Ectodermal cell (in vitro differentiated cells): ENCODE measurements at regions not wholly inside any gene's neighbourhood (a gene's known extent, or its start where the extent isn't known, plus 50 kb on each side); places are given as distances from the start of the nearest gene placed in this dataset.
"Not testable (repeated sequence)": the region's sequence is repeated elsewhere in the genome, so short reads cannot be mapped to it uniquely, and the experiment has no call there.

Source experiments
- H3K27ac ChIP-seq: 2 replicates; pipeline ENCODE4 v1.7.0; 2013; ENCODE audit warnings: mild to moderate bottlenecking, low read depth, low read length; ENCODE audit not compliant: insufficient read depth, poor library complexity, severe bottlenecking
- H3K27me3 ChIP-seq: 2 replicates; pipeline ENCODE4 v1.7.0; 2013; ENCODE audit warnings: mild to moderate bottlenecking, low read length; ENCODE audit not compliant: insufficient read depth, control insufficient read depth, poor library complexity, severe bottlenecking
- H3K36me3 ChIP-seq: one replicate; pipeline ENCODE4 v1.7.0; 2013; ENCODE audit warnings: low read length; ENCODE audit not compliant: control insufficient read depth, insufficient read depth
- H3K4me1 ChIP-seq: one replicate; pipeline ENCODE4 v1.7.0; 2013; ENCODE audit warnings: low read length; ENCODE audit not compliant: control insufficient read depth, insufficient read depth
- H3K4me3 ChIP-seq: 2 replicates; pipeline ENCODE4 v1.7.0; 2013; ENCODE audit warnings: low read depth, low read length, control low read depth; ENCODE audit not compliant: insufficient read depth
- H3K9me3 ChIP-seq: 2 replicates; pipeline ENCODE4 v1.7.0; 2013; ENCODE audit warnings: mild to moderate bottlenecking, low read length, moderate library complexity; ENCODE audit not compliant: control insufficient read depth
- WGBS, 2 experiments: methylation state at CpG; one replicate each; pipeline ENCODE4 v1.1.7; 2013; ENCODE audit warnings: missing lambda C conversion rate in 2 of 2; 5-methylcytosine and 5-hydroxymethylcytosine counted together

DNA sequence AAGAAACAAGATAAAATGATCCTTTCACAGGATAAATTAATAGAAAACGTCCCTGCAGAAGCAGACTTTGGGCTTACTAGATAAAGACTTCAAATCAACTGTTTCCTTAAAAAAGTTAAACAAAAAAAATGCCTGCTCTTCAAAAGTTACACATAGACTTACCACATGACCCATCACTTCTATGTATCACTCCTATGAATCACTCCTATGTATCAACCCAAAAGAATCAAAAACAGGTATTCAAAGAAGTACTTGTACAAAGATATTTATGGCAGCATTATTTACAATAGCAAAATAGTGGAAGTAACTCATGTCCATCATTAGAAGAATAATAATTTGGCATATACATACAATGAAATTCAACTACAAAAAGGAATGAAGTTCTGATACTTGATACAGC, 56.3 kb upstream of the PRDM9 start:
- no peaks in the 10 kb centered on the region for H3K36me3 ChIP-seq
- 88 to 94% methylated on average over 1 of the region's 1 CpG for WGBS, 2 experiments
- no peaks in the 10 kb centered on the region for H3K4me1 ChIP-seq
- no peak overlapping the region for H3K4me3 ChIP-seq
- H3K27me3 ChIP-seq, result no peaks in the 10 kb centered on the region
- no peaks in the 10 kb centered on the region for H3K9me3 ChIP-seq
- H3K27ac ChIP-seq, result no peak overlapping the region

DNA sequence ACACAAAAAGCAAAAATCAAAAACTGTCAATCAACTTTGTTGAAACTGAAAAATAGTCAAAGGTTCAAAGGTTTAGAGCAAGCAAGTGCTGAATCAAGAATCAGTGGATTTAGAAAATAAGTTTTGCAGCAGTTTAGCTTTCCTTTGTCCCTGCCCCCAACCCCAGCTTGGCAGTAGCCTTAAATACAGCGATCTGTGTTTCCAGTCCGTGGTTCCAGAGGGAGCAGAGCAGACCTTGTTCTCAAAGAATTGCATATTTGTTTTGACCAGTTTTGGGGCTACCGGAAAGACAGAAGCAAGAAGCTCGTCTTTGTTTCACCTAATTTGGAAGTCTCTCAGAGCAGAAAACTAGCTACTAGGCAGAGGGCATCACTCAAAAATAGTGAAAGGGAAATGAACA, 57.2 kb upstream of the PRDM9 start:
- no peaks in the 10 kb centered on the region for H3K27me3 ChIP-seq
- 90% methylated on average over 4 of the region's 4 CpGs for WGBS, 2 experiments
- no peaks in the 10 kb centered on the region for H3K9me3 ChIP-seq
- no peak overlapping the region for H3K4me3 ChIP-seq
- no peak overlapping the region for H3K27ac ChIP-seq
- H3K4me1 ChIP-seq, result no peaks in the 10 kb centered on the region
- H3K36me3 ChIP-seq, result no peaks in the 10 kb centered on the region

DNA sequence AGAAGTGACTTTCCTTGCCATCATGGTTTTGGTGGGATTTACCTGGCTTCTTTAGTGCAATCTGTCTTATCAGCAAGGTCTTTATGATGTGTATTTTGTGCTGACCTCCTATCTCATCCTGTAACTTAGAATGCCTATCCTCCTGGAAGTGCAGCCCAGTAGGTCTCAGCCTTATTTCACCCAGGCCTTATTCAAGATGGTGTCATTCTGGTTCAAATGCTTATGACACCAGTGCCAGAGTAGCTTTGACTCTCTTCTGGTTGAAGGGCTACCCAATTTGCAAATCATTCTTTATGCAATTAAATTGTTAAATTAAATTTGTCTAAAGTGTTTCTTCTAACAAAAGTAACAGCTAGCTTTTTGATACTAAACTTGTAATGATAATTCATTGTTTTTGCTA, 58.8 kb upstream of the PRDM9 start:
- Histone ChIP-seq H3K4me3 (no peak overlapping the region), H3K9me3 (no peaks in the 10 kb centered on the region), H3K36me3 (no peaks in the 10 kb centered on the region), H3K27me3 (no peaks in the 10 kb centered on the region), H3K4me1 (no peaks in the 10 kb centered on the region), H3K27ac (no peak overlapping the region)

DNA sequence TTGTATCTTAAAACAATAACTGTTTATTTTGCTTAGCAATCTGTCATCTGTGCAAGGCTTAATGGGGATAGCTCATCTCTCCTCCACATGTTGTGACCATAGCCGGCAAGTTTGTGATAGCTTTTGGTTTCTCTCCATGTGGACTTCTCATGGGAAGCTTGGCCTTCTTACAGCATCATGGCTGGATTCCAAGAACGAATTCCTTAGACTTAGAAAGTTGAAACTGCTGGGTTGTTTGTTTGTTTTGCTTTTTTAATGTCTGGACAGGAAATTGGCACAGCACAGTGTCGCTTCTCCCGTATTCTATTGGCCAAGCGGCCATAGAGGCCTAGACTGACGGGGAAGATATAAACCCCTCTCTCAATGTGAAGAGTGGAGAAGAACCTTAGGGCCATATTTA, 61.0 kb upstream of the PRDM9 start:
- Histone ChIP-seq H3K27me3 (no peaks in the 10 kb centered on the region), H3K36me3 (no peaks in the 10 kb centered on the region), H3K9me3 (no peaks in the 10 kb centered on the region), H3K4me3 (no peak overlapping the region), H3K4me1 (no peaks in the 10 kb centered on the region), H3K27ac (no peak overlapping the region)
- 93 to 94% methylated on average over 6 of the region's 6 CpGs for WGBS, 2 experiments

DNA sequence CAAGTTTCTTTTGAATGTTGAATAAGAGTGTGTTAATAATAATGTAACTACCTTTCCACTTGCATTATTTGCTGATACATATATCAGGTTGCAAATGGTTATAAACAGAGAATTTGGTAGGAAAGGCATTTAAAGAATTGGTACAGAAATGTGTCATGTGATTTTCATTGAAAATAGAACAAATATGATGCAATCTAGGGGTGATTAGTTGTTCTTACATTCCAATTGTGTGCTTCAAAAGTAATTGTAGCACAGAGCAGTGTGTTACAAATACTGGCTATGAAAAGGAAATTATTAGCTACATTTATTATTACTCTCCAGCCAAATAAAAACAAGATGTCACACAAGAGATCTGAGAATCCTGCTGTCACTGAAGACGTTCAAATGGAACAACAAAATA, 61.8 kb upstream of the PRDM9 start:
- Histone ChIP-seq H3K4me3 (no peak overlapping the region), H3K27ac (no peak overlapping the region), H3K4me1 (no peaks in the 10 kb centered on the region), H3K27me3 (no peaks in the 10 kb centered on the region), H3K9me3 (no peaks in the 10 kb centered on the region), H3K36me3 (no peaks in the 10 kb centered on the region)
- WGBS, 2 experiments, result 77 to 88% methylated on average over 1 of the region's 1 CpG

DNA sequence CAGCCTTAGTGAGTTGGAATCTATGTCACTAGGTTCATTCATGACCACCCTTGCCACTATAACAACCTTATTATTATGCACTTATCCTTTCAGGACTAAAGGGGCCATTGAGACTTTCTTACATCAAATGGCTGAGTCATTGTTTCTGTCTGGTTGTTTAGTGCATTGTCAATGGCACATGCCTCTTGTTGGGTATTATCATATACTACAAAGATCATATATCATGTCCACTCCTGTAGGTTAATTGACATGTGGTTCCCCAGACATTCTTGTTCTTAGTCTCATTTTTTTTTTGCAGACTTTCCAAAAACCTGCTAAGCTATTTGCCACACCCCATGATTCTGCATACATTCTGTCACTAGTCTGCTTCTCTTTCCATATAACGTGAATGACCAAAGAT, 66.7 kb upstream of the PRDM9 start:
- no peaks in the 10 kb centered on the region for H3K4me1 ChIP-seq
- no peak overlapping the region for H3K27ac ChIP-seq
- WGBS, 2 experiments, result 93 to 100% methylated on average over 1 of the region's 1 CpG
- H3K36me3 ChIP-seq, result no peaks in the 10 kb centered on the region
- H3K9me3 ChIP-seq, result no peaks in the 10 kb centered on the region
- no peak overlapping the region for H3K4me3 ChIP-seq
- no peaks in the 10 kb centered on the region for H3K27me3 ChIP-seq

DNA sequence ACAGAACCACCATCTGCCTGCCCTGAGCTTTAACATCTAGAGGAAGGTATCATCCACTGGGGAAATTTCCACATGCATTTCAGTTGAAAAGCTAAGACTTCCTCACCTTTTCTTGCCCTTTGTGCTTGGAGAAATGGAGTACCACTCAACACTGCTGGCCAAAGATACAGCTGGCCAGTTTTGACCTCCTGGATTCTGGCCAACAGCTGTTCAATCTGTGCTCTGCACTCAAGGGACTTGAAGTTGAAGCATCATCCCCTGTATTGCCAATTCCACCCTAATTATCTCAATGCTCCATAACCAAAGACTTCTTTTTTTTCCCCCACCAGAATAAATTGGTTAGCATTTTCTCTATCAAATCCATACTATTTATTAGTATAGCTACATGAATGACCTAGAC, 70.4 kb upstream of the PRDM9 start:
- H3K4me3 ChIP-seq, result no peak overlapping the region
- no peak overlapping the region for H3K27ac ChIP-seq

DNA sequence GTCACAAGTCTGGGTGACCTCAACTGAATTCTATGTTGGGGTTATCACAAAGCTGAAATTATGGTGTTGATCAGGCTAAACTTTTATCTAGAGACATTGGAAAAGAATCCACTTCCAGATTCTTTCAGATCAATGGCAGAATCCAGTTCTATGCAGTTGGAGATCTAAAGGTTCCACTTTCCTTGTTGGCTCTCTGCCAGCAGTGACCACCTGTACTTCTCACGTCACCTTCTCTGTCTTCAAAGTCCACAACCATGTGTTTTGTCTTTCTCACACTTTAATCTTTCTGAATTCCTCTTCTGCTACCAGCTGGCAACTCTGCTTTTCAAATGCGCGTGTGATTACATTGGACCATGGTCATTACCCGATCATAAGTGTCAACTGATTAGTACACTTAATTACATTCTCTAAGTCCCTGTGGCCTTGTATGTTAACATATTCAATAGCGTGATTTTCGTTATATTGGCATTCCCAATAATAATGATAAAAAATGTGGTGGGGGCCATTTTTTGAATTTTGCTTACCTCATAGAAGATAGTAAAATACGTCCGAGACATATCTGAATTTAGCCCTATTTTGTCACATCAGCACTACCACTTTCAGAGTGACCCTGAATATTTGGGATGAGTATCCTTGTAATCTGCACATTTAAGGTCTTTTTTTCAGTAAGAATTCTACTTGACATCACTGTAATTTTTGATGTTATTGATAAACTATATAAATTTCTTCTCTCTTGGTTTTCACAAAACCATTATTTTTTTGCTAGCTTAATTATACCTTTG, 73.7 kb upstream of the PRDM9 start:
- 91 to 94% methylated on average over 6 to 8 of the region's 8 CpGs for WGBS, 2 experiments
- no peak overlapping the region for H3K4me3 ChIP-seq
- H3K27me3 ChIP-seq, result no peaks in the 10 kb centered on the region
- no peaks in the 10 kb centered on the region for H3K9me3 ChIP-seq
- no peaks in the 10 kb centered on the region for H3K4me1 ChIP-seq
- H3K27ac ChIP-seq, result no peak overlapping the region
- H3K36me3 ChIP-seq, result no peaks in the 10 kb centered on the region

More for the DNA sequence above, 70.4 kb upstream of the PRDM9 start:
- Histone ChIP-seq H3K4me1 (no peaks in the 10 kb centered on the region), H3K36me3 (no peaks in the 10 kb centered on the region), H3K9me3 (no peaks in the 10 kb centered on the region), H3K27me3 (no peaks in the 10 kb centered on the region)

DNA sequence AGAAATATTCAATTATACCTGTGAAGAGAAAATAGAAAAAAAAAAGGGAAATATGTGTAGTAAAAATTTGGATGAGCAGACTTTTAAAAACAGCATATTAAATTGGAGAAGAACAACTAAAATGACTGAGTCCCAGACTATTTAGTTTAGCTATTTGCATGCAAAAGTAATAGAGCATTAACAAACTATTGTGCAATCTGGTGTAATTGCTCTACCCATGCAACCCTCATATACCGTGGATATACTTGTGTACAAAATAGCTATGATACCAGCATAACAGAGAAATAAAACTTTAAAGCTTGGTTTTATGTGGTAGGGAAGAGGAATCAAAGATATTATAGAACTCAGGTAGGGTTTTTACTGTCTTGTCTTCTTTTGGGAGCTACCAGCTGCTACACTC, 78.7 kb upstream of the PRDM9 start:
- Histone ChIP-seq H3K4me1 (no peaks in the 10 kb centered on the region), H3K36me3 (no peaks in the 10 kb centered on the region), H3K27me3 (no peaks in the 10 kb centered on the region), H3K4me3 (no peak overlapping the region), H3K9me3 (no peaks in the 10 kb centered on the region), H3K27ac (no peak overlapping the region)
- WGBS, 2 experiments, result 75% methylated on average over 1 of the region's 1 CpG; no CpG with 5 or more reads in 1 of the 2 experiments

DNA sequence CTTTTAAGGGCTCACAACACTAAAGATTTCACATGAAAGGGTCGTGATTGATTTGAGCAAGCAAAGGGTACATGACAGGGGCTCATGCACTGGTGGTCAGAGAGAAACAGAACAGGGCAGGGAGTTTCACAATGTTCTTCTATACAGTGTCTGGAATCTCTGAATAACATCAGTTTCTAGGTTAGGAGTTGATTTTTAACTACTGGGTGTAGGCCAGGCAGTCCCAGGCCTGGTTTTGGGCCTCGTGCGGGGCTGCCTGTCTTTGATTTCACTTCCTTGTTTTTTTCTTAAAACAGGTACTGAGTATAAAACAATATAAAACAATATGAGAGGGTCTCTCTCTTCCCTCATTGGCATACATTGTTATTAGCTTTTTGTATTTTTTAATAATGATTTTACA, 87.2 kb upstream of the PRDM9 start:
- H3K27ac ChIP-seq, H3K36me3 ChIP-seq, H3K4me3 ChIP-seq, H3K4me1 ChIP-seq, H3K9me3 ChIP-seq, H3K27me3 ChIP-seq: not testable (repeated sequence)
- 91 to 96% methylated on average over 1 of the region's 3 CpGs for WGBS, 2 experiments

DNA sequence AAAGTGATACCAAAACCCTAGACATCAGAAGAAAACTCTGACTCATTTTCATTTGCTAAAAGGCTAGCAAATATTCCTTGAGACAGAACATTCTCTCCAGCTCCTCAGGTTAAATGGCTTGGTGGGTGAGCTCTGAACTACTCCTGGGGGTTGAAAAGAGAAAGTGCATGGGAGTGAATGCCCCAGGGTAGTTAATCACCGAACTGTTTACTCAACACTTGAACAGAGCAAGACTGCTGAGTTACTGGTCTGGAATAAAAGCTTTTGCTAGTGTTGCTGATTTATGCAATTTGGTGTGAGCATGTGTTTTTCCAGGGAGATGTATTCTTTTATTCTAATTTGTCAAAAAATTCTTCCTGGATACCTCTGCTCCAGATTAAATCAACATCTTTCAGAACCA, 88.3 kb upstream of the PRDM9 start:
- 38 to 45% methylated on average over 1 of the region's 1 CpG for WGBS, 2 experiments
- Histone ChIP-seq H3K9me3 (no peaks in the 10 kb centered on the region), H3K27ac (no peak overlapping the region), H3K36me3 (no peaks in the 10 kb centered on the region), H3K4me3 (no peak overlapping the region), H3K4me1 (no peaks in the 10 kb centered on the region), H3K27me3 (no peaks in the 10 kb centered on the region)
